Keratinocyte (primary cell): ENCODE measurements at regions not wholly inside any gene's neighbourhood (a gene's known extent, or its start where the extent isn't known, plus 50 kb on each side); places are given as distances from the start of the nearest gene placed in this dataset.

Experiments used
- DNase-seq: peaks from one replicate; pipeline ENCODE4 v3.0.0-alpha.2; 2011; ENCODE audit warnings: low read depth, missing footprints, low spot score
- FAIRE-seq: peaks from 2 replicates; lab custom pipeline; 2011; peaks lifted over from hg19 to GRCh38; lab: Jason Lieb, UNC
- H2AFZ ChIP-seq: 2 replicates; pipeline ENCODE4 v1.6.0; 2012; ENCODE audit warnings: low read length, control low read depth, inconsistent platforms; ENCODE audit not compliant: control insufficient read depth
- H3K27ac ChIP-seq: 2 replicates; pipeline ENCODE4 v1.5.1; 2011; ENCODE audit warnings: low read length; ENCODE audit not compliant: control insufficient read depth, insufficient read depth
- H3K27me3 ChIP-seq: 3 replicates; pipeline ENCODE4 v1.6.0; 2011; ENCODE audit warnings: low read length; ENCODE audit not compliant: control insufficient read depth, insufficient read depth; ENCODE audit errors: extremely low read depth
- H3K36me3 ChIP-seq, 2 experiments: 2 replicates in 1 of 2; 3 replicates in 1 of 2; pipeline ENCODE4 v1.5.1; 2011; ENCODE audit warnings: low read length in 2 of 2, mild to moderate bottlenecking in 1 of 2; ENCODE audit not compliant: control insufficient read depth in 2 of 2, insufficient read depth in 2 of 2; ENCODE audit errors: extremely low read depth in 1 of 2
- H3K4me1 ChIP-seq: 3 replicates; pipeline ENCODE4 v1.5.1; 2011; ENCODE audit warnings: low read length; ENCODE audit not compliant: control insufficient read depth, insufficient read depth; ENCODE audit errors: extremely low read depth
- H3K4me2 ChIP-seq: 3 replicates; pipeline ENCODE4 v1.6.0; 2011; ENCODE audit warnings: low read depth, low read length; ENCODE audit not compliant: control insufficient read depth, insufficient read depth; ENCODE audit errors: extremely low read depth
- H3K4me3 ChIP-seq, 3 experiments: fragments of 200-600 bp in 1 of 3; sonication (generic) in 1 of 3; 2 replicates in 2 of 3; 3 replicates in 1 of 3; pipeline ENCODE4 v1.5.1; 2011 to 2016; ENCODE audit warnings: low read length in 3 of 3, mild to moderate bottlenecking in 3 of 3, control low read depth in 2 of 3, inconsistent platforms in 1 of 3, low read depth in 1 of 3, mixed read lengths in 1 of 3, mixed run types in 1 of 3, moderate library complexity in 1 of 3; ENCODE audit not compliant: control insufficient read depth in 2 of 3, insufficient read depth in 2 of 3; ENCODE audit errors: extremely low read depth in 1 of 3
- H3K79me2 ChIP-seq: 2 replicates; pipeline ENCODE4 v1.6.0; 2012; ENCODE audit warnings: low read length; ENCODE audit not compliant: control insufficient read depth, insufficient read depth
- H3K9ac ChIP-seq: 3 replicates; pipeline ENCODE4 v1.6.0; 2011; ENCODE audit warnings: low read length; ENCODE audit not compliant: control insufficient read depth, insufficient read depth; ENCODE audit errors: extremely low read depth
- H3K9me1 ChIP-seq: 3 replicates; pipeline ENCODE4 v1.6.0; 2011; ENCODE audit warnings: low read length; ENCODE audit not compliant: control insufficient read depth, insufficient read depth; ENCODE audit errors: extremely low read depth
- H3K9me3 ChIP-seq: 2 replicates; pipeline ENCODE4 v1.5.1; 2012; ENCODE audit warnings: low read depth, low read length; ENCODE audit not compliant: control insufficient read depth
- H4K20me1 ChIP-seq: 3 replicates; pipeline ENCODE4 v1.6.0; 2011; ENCODE audit warnings: low read length; ENCODE audit not compliant: control insufficient read depth, insufficient read depth; ENCODE audit errors: extremely low read depth
- EZH2 ChIP-seq: IDR thresholded peaks from one replicate; pipeline ENCODE4 v1.6.1; 2012; ENCODE audit warnings: inconsistent platforms, mild to moderate bottlenecking, low read length, moderate library complexity
- dilution Hi-C: fragments of 300-500 bp; cut with MboI; formaldehyde crosslinking; loops from one replicate; pipeline ENCODE4 v1.7.0; 2020; ENCODE audit warnings: low sequenced_read_pairs; ENCODE audit not compliant: extremely low pct_ligation_motif_present
- TF ChIP-seq, protein P1 (sequence below), 3 experiments: IDR thresholded peaks in 1 of 3; conservative IDR thresholded peaks in 1 of 3; optimal IDR thresholded peaks in 1 of 3; 2 replicates in 2 of 3; 3 replicates in 1 of 3; pipeline versions ENCODE3 to v1.5.1; 2011; ENCODE audit warnings: low read length in 3 of 3, mild to moderate bottlenecking in 3 of 3, moderate library complexity in 2 of 3, control low read depth in 1 of 3, inconsistent platforms in 1 of 3; ENCODE audit not compliant: insufficient read depth in 2 of 3; ENCODE audit errors: extremely low read depth in 1 of 3

GRCh38 chr9:120315154-120315553 is 264.8 kb downstream of the CDK5RAP2 start:
- Histone ChIP-seq H3K4me3 (no peak overlapping the region), H3K36me3 (no peaks in the 10 kb centered on the region), H3K9ac (no peak overlapping the region), H3K79me2 (no peaks in the 10 kb centered on the region), H3K27me3 (no peaks in the 10 kb centered on the region), H3K9me3 (no peaks in the 10 kb centered on the region), H4K20me1 (no peaks in the 10 kb centered on the region), H3K9me1 (no peaks in the 10 kb centered on the region), H3K27ac (no peak overlapping the region), H3K4me2 (no peak overlapping the region), H2AFZ (no peak overlapping the region), H3K4me1 (no peaks in the 10 kb centered on the region)
- DNase-seq (no peak), FAIRE-seq (no peak)
- TF ChIP-seq, protein P1, sequence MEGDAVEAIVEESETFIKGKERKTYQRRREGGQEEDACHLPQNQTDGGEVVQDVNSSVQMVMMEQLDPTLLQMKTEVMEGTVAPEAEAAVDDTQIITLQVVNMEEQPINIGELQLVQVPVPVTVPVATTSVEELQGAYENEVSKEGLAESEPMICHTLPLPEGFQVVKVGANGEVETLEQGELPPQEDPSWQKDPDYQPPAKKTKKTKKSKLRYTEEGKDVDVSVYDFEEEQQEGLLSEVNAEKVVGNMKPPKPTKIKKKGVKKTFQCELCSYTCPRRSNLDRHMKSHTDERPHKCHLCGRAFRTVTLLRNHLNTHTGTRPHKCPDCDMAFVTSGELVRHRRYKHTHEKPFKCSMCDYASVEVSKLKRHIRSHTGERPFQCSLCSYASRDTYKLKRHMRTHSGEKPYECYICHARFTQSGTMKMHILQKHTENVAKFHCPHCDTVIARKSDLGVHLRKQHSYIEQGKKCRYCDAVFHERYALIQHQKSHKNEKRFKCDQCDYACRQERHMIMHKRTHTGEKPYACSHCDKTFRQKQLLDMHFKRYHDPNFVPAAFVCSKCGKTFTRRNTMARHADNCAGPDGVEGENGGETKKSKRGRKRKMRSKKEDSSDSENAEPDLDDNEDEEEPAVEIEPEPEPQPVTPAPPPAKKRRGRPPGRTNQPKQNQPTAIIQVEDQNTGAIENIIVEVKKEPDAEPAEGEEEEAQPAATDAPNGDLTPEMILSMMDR (optimal IDR thresholded peaks at IDR 0.05 in 1 of 3, IDR thresholded peaks at IDR 0.05 in 1 of 3, conservative IDR thresholded peaks at IDR 0.05 in 1 of 3; ENCODE audit: extremely low read depth in 1 of 3, insufficient read depth in 2 of 3, low read length in 3 of 3), result no peak
- no peak for TF ChIP-seq EZH2
- dilution Hi-C loops, result no loop called here

DNA sequence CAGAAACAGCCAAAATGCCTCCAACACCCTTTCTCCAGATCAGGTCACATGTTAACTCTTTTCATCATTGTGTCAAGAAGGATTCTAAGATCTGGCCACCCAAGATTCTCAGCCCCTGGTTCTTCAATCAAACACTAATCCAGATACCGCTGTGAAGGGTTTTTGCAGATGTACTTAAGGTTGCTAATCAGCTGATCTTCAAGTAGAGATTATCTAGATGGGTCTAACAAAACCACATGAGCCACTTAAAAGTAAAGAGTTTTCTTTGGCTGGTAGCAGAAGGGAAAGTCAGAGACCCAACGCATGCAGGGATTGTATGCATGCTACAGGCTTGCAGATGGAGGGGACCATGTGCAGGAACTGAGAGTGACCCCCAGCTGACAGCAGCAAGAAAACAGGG is 267.9 kb downstream of the CDK5RAP2 start:
- Histone ChIP-seq H3K27me3 (no peaks in the 10 kb centered on the region), H3K9ac (no peak overlapping the region), H4K20me1 (no peaks in the 10 kb centered on the region), H3K9me1 (no peaks in the 10 kb centered on the region), H3K27ac (no peak overlapping the region), H3K4me2 (no peak overlapping the region), H3K4me1 (no peaks in the 10 kb centered on the region), H2AFZ (no peak overlapping the region), H3K9me3 (no peaks in the 10 kb centered on the region), H3K4me3 (no peak overlapping the region), H3K36me3 (no peaks in the 10 kb centered on the region), H3K79me2 (no peaks in the 10 kb centered on the region)
- no peak for FAIRE-seq
- dilution Hi-C loops, result no loop called here
- DNase-seq, result no peak
- TF ChIP-seq EZH2, result no peak
- TF ChIP-seq, protein P1 (optimal IDR thresholded peaks at IDR 0.05 in 1 of 3, IDR thresholded peaks at IDR 0.05 in 1 of 3, conservative IDR thresholded peaks at IDR 0.05 in 1 of 3; ENCODE audit: extremely low read depth in 1 of 3, insufficient read depth in 2 of 3, low read length in 3 of 3), result no peak
